K562 (cell line): ENCODE measurements at regions not wholly inside any gene's neighbourhood (a gene's known extent, or its start where the extent isn't known, plus 50 kb on each side); places are given as distances from the start of the nearest gene placed in this dataset.

Experiments
- ATAC-seq: fragments of 200-7000 bp; cut with Tn5 transposase; 3 replicates; pipeline ENCODE4 v1.9.1; 2020; ENCODE audit warnings: moderate library complexity
- BruUV-seq: library from RNA; stranded (reverse); fragments of 400-500 nt; replicated peaks from 2 replicates; lab custom pipeline; 2021; lab: Mats Ljungman, UMichigan
- CTCF ChIA-PET: fragments of 300-600 bp; formaldehyde crosslinking; extraction: SDS; loops from one replicate; lab custom pipeline; 2021; ENCODE audit warnings: low intra/inter-chr PET ratio; lab: Yijun Ruan, JAX
- POLR2A ChIA-PET: fragments of 300-600, 350-650 bp; sonication (Branson Sonifier 250); formaldehyde crosslinking; extraction: SDS; loops from one replicate; lab custom pipeline; 2021; ENCODE audit warnings: antibody characterized with exemption, inconsistent platforms; lab: Yijun Ruan, JAX
- DNase-seq, 4 experiments: peaks; one replicate each; pipeline versions ENCODE4 v3.0.0 to v3.0.0-alpha.2; 2011 to 2018; ENCODE audit warnings: low spot score in 3 of 4, mixed read lengths in 3 of 4; ENCODE audit errors: extremely low read depth in 1 of 4
- FAIRE-seq: peaks from 2 replicates; lab custom pipeline; 2011; peaks lifted over from hg19 to GRCh38; lab: Jason Lieb, UNC
- H2AFZ ChIP-seq: 2 replicates; pipeline ENCODE4 v1.6.0; 2011; ENCODE audit warnings: low read depth, low read length, control low read depth, inconsistent platforms
- H3K27ac ChIP-seq: fragments of 200-600 bp; 3 replicates; pipeline ENCODE4 v1.8.0; 2011; ENCODE audit warnings: low read depth, mild to moderate bottlenecking, control low read depth, inconsistent platforms, low read length, moderate library complexity, mixed read lengths; ENCODE audit errors: extremely low read depth
- H3K27me3 ChIP-seq, 2 experiments: fragments of 300-600 bp in 1 of 2; 2 replicates in 1 of 2; 3 replicates in 1 of 2; pipeline versions ENCODE4 v1.6.0 to v1.8.0; 2011; ENCODE audit warnings: inconsistent platforms in 2 of 2, low read length in 2 of 2, mild to moderate bottlenecking in 1 of 2, mixed read lengths in 1 of 2, moderate library complexity in 1 of 2; ENCODE audit not compliant: control insufficient read depth in 2 of 2, insufficient read depth in 2 of 2
- H3K36me3 ChIP-seq: fragments of 300-600 bp; 3 replicates; pipeline ENCODE4 v1.8.0; 2011; ENCODE audit warnings: mild to moderate bottlenecking, low read length, inconsistent platforms; ENCODE audit not compliant: control insufficient read depth, insufficient read depth
- H3K4me1 ChIP-seq, 2 experiments: fragments of 200-600 bp in 1 of 2; replicated peaks in 1 of 2; 2 replicates in 1 of 2; 3 replicates in 1 of 2; pipeline versions ENCODE4 v1.5.1 to v1.8.0; 2011; ENCODE audit warnings: inconsistent platforms in 2 of 2, low read length in 2 of 2, mild to moderate bottlenecking in 1 of 2, mixed read lengths in 1 of 2, moderate library complexity in 1 of 2; ENCODE audit not compliant: control insufficient read depth in 2 of 2, insufficient read depth in 2 of 2
- H3K4me2 ChIP-seq: 2 replicates; pipeline ENCODE4 v1.6.1; 2011; ENCODE audit warnings: low read length, control low read depth, inconsistent platforms, mixed read lengths; ENCODE audit not compliant: insufficient read depth
- H3K4me3 ChIP-seq: fragments of 200-600 bp; sonication (generic), shearing (Covaris generic); 2 replicates; pipeline ENCODE4 v1.5.1; 2016; ENCODE audit warnings: control low read depth, inconsistent platforms
- H3K79me2 ChIP-seq: fragments of 200-600 bp; 3 replicates; pipeline ENCODE4 v1.8.0; 2011; ENCODE audit warnings: low read length, inconsistent platforms; ENCODE audit not compliant: control insufficient read depth, insufficient read depth
- H3K9ac ChIP-seq, 2 experiments: 2 replicates each; pipeline versions ENCODE4 v1.6.0 to v1.6.1; 2011; ENCODE audit warnings: low read depth in 2 of 2, low read length in 2 of 2, control low read depth in 1 of 2, inconsistent platforms in 1 of 2, mild to moderate bottlenecking in 1 of 2, mixed read lengths in 1 of 2; ENCODE audit not compliant: insufficient read depth in 1 of 2
- H3K9me1 ChIP-seq: one replicate; pipeline ENCODE4 v1.6.0; 2011; ENCODE audit warnings: inconsistent platforms, mild to moderate bottlenecking, low read length, moderate library complexity; ENCODE audit not compliant: control insufficient read depth, insufficient read depth
- H3K9me3 ChIP-seq: replicated peaks from 2 replicates; pipeline ENCODE4 v1.5.1; 2011; ENCODE audit warnings: low read depth, low read length, inconsistent platforms; ENCODE audit not compliant: control insufficient read depth, insufficient read depth
- H4K20me1 ChIP-seq: replicated peaks from 2 replicates; pipeline ENCODE4 v1.6.1; 2011; ENCODE audit warnings: low read length, inconsistent platforms, mixed read lengths; ENCODE audit not compliant: control insufficient read depth, insufficient read depth
- ARHGAP35 ChIP-seq: fragments of 450-650 bp; IDR thresholded peaks from 2 replicates; pipeline ENCODE4 v1.6.1; 2018; ENCODE audit not compliant: partially characterized antibody
- BCOR ChIP-seq: fragments of 450-650 bp; IDR thresholded peaks from 2 replicates; pipeline ENCODE4 v1.6.1; 2016
- KHSRP ChIP-seq: fragments of 450-650 bp; IDR thresholded peaks from 2 replicates; pipeline ENCODE4 v1.6.1; 2017
- NFIC ChIP-seq: fragments of 450-650 bp; IDR thresholded peaks from 2 replicates; pipeline ENCODE4 v1.6.1; 2017; ENCODE audit warnings: mild to moderate bottlenecking, inconsistent platforms
- NFIX ChIP-seq: fragments of 250-450 bp; sonication (Bioruptor Pico); IDR thresholded peaks from 2 replicates; pipeline ENCODE4 v1.4.0; 2020; ENCODE audit warnings: low read depth, mild to moderate bottlenecking, moderate library complexity
- NR2C2 ChIP-seq, 2 experiments: fragments of 200-800 bp in 1 of 2; sonication (Bioruptor generic) in 1 of 2; sonication (generic) in 1 of 2; formaldehyde crosslinking in 1 of 2; IDR thresholded peaks; 2 replicates each; pipeline versions ENCODE4 v1.6.1 to v1.8.0; 2016 to 2022; ENCODE audit warnings: mild to moderate bottlenecking in 1 of 2, missing compliant biosample characterization in 1 of 2, missing genetic modification characterization in 1 of 2, missing genetic modification reagents in 1 of 2
- ZFP30 ChIP-seq: fragments of 250-450 bp; sonication (Bioruptor Pico); IDR thresholded peaks from 2 replicates; pipeline ENCODE4 v1.8.0; 2022; ENCODE audit warnings: moderate library complexity, mild to moderate bottlenecking, inconsistent platforms, borderline replicate concordance
- ZNF232 ChIP-seq: sonication (generic); formaldehyde crosslinking; IDR thresholded peaks from 2 replicates; pipeline ENCODE4 v1.8.0; 2022; ENCODE audit warnings: mild to moderate bottlenecking, missing genetic modification reagents
- ZNF3 ChIP-seq: fragments of 250-450 bp; sonication (Bioruptor Pico); IDR thresholded peaks from 2 replicates; pipeline ENCODE4 v1.5.0; 2021; ENCODE audit warnings: mild to moderate bottlenecking, moderate library complexity
- ZNF77 ChIP-seq: fragments of 250-450 bp; sonication (Bioruptor Pico); IDR thresholded peaks from 2 replicates; pipeline ENCODE4 v1.5.0; 2020
- ZNF780A ChIP-seq: fragments of 250-450 bp; sonication (Bioruptor Pico); IDR thresholded peaks from 2 replicates; pipeline ENCODE4 v1.5.0; 2021; ENCODE audit warnings: mild to moderate bottlenecking
- in situ Hi-C: fragments of 300-500 bp; cut with MboI; formaldehyde crosslinking; loops from 4 replicates; pipeline ENCODE4 v1.15.0; 2018; ENCODE audit warnings: inconsistent platforms, mixed read lengths
- intact Hi-C: fragments of 100-400 bp; cut with micrococcal nuclease; formaldehyde crosslinking; loops from 2 replicates; pipeline ENCODE4 v1.14.2; 2022

DNA sequence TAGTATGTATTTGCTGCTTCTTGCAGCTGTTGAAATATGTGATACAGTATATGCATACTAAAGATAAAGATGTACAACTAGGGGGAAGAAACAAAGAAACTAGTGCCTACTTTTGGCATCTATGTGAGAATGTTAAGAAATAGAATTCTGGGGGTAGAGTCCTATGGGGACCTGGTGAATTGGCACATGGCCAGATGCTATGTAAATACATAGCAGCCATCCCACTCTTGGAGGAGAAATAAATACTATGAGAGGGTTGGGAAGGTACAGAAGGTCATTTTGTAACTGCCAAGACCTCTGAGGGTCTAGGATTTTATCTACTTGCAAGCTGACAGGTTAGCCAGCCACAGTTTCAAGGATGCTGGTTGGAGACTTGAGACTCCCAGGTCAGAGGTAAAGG lies 298.3 kb upstream of the TBL1XR1 start:
- H3K9me1 ChIP-seq = no peaks in the 10 kb centered on the region
- no peak for DNase-seq
- no peak overlapping the region for H3K4me2 ChIP-seq
- CTCF ChIA-PET = no interaction called here
- no peak overlapping the region for H2AFZ ChIP-seq
- H3K9ac ChIP-seq = no peak overlapping the region
- intact Hi-C loops = no loop called here
- peaks cover 0 to 13% of the 10 kb centered on the region in 2 experiments; a peak in 1 of 5 replicates for H3K27me3 ChIP-seq
- no peak for FAIRE-seq
- no peaks in the 10 kb centered on the region for H3K79me2 ChIP-seq
- TF ChIP-seq BCOR = no peak
- TF ChIP-seq ARHGAP35 = no peak
- no peak for TF ChIP-seq ZNF232 (CRISPR knock-in tag)
- no peak for TF ChIP-seq ZNF77 (CRISPR knock-in tag)
- TF ChIP-seq NR2C2 (CRISPR knock-in tag; IDR thresholded peaks at IDR 0.05) = no peak
- no peak for TF ChIP-seq NR2C2 (tag; IDR thresholded peaks at IDR 0.05)
- TF ChIP-seq ZFP30 (CRISPR knock-in tag) = no peak
- no peak for TF ChIP-seq KHSRP
- no peak for TF ChIP-seq ZNF780A (CRISPR knock-in tag)
- no peak for TF ChIP-seq ZNF3 (CRISPR knock-in tag)
- peak; percentile 79 for TF ChIP-seq NFIC
- TF ChIP-seq NFIX = 0 out of 2 replicates have a peak, but pooled peaks have one; percentile 25
- no peaks in the 10 kb centered on the region for H3K4me1 ChIP-seq
- ATAC-seq = no peak
- in situ Hi-C loops = no loop called here
- H3K36me3 ChIP-seq = no peaks in the 10 kb centered on the region
- no TSS peak for BruUV-seq
- no peak overlapping the region for H3K4me3 ChIP-seq
- no peaks in the 10 kb centered on the region for H4K20me1 ChIP-seq
- POLR2A ChIA-PET = interaction anchor here (0.7 to 1.2 kb wide), 3 partner anchors 9 to 292 kb away, joined by 3 read pairs; no protein-coding TSS in a partner anchor
- no peak overlapping the region for H3K27ac ChIP-seq
- H3K9me3 ChIP-seq = no peaks in the 10 kb centered on the region
